ENCODE measurements at regions not wholly inside any gene's neighbourhood (a gene's known extent, or its start where the extent isn't known, plus 50 kb on each side); places are given as distances from the start of the nearest gene placed in this dataset.

- Histone ChIP-seq H4K8ac (ENCODE audit: low read length) (no peak overlapping the region), H2AK5ac (ENCODE audit: low read length, severe bottlenecking) (no peak overlapping the region), H3K27ac (ENCODE audit: low read length, poor library complexity, severe bottlenecking) (no peak overlapping the region), H3K4me3 (ENCODE audit: insufficient read depth in 1 of 2, low read depth in 1 of 2, low read length in 2 of 2) (peak overlapping the region in 1 of 2 experiments; percentile 40), H3K4me1 (ENCODE audit: control insufficient read depth, insufficient read depth, low read depth, low read length) (no peaks in the 10 kb centered on the region), H3K9ac (ENCODE audit: low read length) (no peak overlapping the region), H2BK12ac (ENCODE audit: low read length in 2 of 2) (no peak overlapping the region), H2AFZ (ENCODE audit: low read depth, low read length) (no peak overlapping the region), H3K4ac (ENCODE audit: low read depth in 1 of 2, low read length in 2 of 2) (no peak overlapping the region), H4K91ac (ENCODE audit: low read length) (no peak overlapping the region), H3K14ac (ENCODE audit: low read length in 2 of 2) (no peak overlapping the region), H3K9me3 (ENCODE audit: control insufficient read depth, low read length) (no peaks in the 10 kb centered on the region), H3K23ac (ENCODE audit: low read length in 2 of 2) (no peak overlapping the region), H3K79me1 (replicated peaks; ENCODE audit: low read length, poor library complexity, severe bottlenecking) (no peaks in the 10 kb centered on the region), H3K4me2 (ENCODE audit: low read length, poor library complexity, severe bottlenecking) (no peak overlapping the region), H2BK120ac (ENCODE audit: low read depth, low read length) (no peak overlapping the region), H3K18ac (ENCODE audit: low read depth in 1 of 2, low read length in 2 of 2) (no peak overlapping the region), H3K36me3 (ENCODE audit: control insufficient read depth in 1 of 2, insufficient read depth in 2 of 2, low read depth in 1 of 2, low read length in 2 of 2) (no peaks in the 10 kb centered on the region), H2BK15ac (ENCODE audit: low read depth, poor library complexity, severe bottlenecking) (no peak overlapping the region), H2BK5ac (ENCODE audit: low read depth, low read length, poor library complexity, severe bottlenecking) (no peak overlapping the region), H3K27me3 (ENCODE audit: control insufficient read depth in 1 of 2, insufficient read depth in 1 of 2, low read length in 2 of 2) (peaks cover 6 to 13% of the 10 kb centered on the region in 2 experiments)
- WGBS = 44% methylated on average over 1 of the region's 2 CpGs
- peak; percentile 16 for DNase-seq
Observed at GRCh38 chr12:112559784-112560183, 141.0 kb downstream of the PTPN11 start.

GRCh38 chr12:112564160-112564784 is 145.5 kb downstream of the PTPN11 start:
- H3K23ac ChIP-seq (ENCODE audit: low read length in 2 of 2) = no peak overlapping the region
- H2BK5ac ChIP-seq (ENCODE audit: low read depth, low read length, poor library complexity, severe bottlenecking) = no peak overlapping the region
- H3K4me1 ChIP-seq (ENCODE audit: control insufficient read depth, insufficient read depth, low read depth, low read length) = no peaks in the 10 kb centered on the region
- H2BK12ac ChIP-seq (ENCODE audit: low read length in 2 of 2) = no peak overlapping the region
- H2AFZ ChIP-seq (ENCODE audit: low read depth, low read length) = no peak overlapping the region
- H3K36me3 ChIP-seq (ENCODE audit: control insufficient read depth in 1 of 2, insufficient read depth in 2 of 2, low read depth in 1 of 2, low read length in 2 of 2) = no peaks in the 10 kb centered on the region
- 80% methylated on average over 11 of the region's 11 CpGs for WGBS
- H3K9me3 ChIP-seq (ENCODE audit: control insufficient read depth, low read length) = no peaks in the 10 kb centered on the region
- H4K8ac ChIP-seq (ENCODE audit: low read length) = no peak overlapping the region
- no peak overlapping the region for H4K91ac ChIP-seq (ENCODE audit: low read length)
- no peak overlapping the region for H3K14ac ChIP-seq (ENCODE audit: low read length in 2 of 2)
- no peak overlapping the region for H2BK120ac ChIP-seq (ENCODE audit: low read depth, low read length)
- H3K4ac ChIP-seq (ENCODE audit: low read depth in 1 of 2, low read length in 2 of 2) = no peak overlapping the region
- H3K4me3 ChIP-seq (ENCODE audit: insufficient read depth in 1 of 2, low read depth in 1 of 2, low read length in 2 of 2) = no peak overlapping the region
- no peak overlapping the region for H3K27ac ChIP-seq (ENCODE audit: low read length, poor library complexity, severe bottlenecking)
- no peak overlapping the region for H2BK15ac ChIP-seq (ENCODE audit: low read depth, poor library complexity, severe bottlenecking)
- no peak overlapping the region for H3K18ac ChIP-seq (ENCODE audit: low read depth in 1 of 2, low read length in 2 of 2)
- H3K4me2 ChIP-seq (ENCODE audit: low read length, poor library complexity, severe bottlenecking) = no peak overlapping the region
- no peak overlapping the region for H3K9ac ChIP-seq (ENCODE audit: low read length)
- H3K79me1 ChIP-seq (replicated peaks; ENCODE audit: low read length, poor library complexity, severe bottlenecking) = no peaks in the 10 kb centered on the region
- H2AK5ac ChIP-seq (ENCODE audit: low read length, severe bottlenecking) = no peak overlapping the region
- H3K27me3 ChIP-seq (ENCODE audit: control insufficient read depth in 1 of 2, insufficient read depth in 1 of 2, low read length in 2 of 2) = peaks cover 3 to 7% of the 10 kb centered on the region in 2 experiments
- DNase-seq = no peak

- Histone ChIP-seq H3K23ac (ENCODE audit: low read length in 2 of 2) (no peak overlapping the region), H2AK5ac (ENCODE audit: low read length, severe bottlenecking) (no peak overlapping the region), H3K36me3 (ENCODE audit: control insufficient read depth in 1 of 2, insufficient read depth in 2 of 2, low read depth in 1 of 2, low read length in 2 of 2) (no peaks in the 10 kb centered on the region), H2BK15ac (ENCODE audit: low read depth, poor library complexity, severe bottlenecking) (no peak overlapping the region), H3K27ac (ENCODE audit: low read length, poor library complexity, severe bottlenecking) (no peak overlapping the region), H3K4ac (ENCODE audit: low read depth in 1 of 2, low read length in 2 of 2) (no peak overlapping the region), H2AFZ (ENCODE audit: low read depth, low read length) (no peak overlapping the region), H3K4me2 (ENCODE audit: low read length, poor library complexity, severe bottlenecking) (no peak overlapping the region), H3K14ac (ENCODE audit: low read length in 2 of 2) (no peak overlapping the region), H3K79me1 (replicated peaks; ENCODE audit: low read length, poor library complexity, severe bottlenecking) (no peaks in the 10 kb centered on the region), H4K91ac (ENCODE audit: low read length) (no peak overlapping the region), H3K4me3 (ENCODE audit: insufficient read depth in 1 of 2, low read depth in 1 of 2, low read length in 2 of 2) (no peak overlapping the region), H3K4me1 (ENCODE audit: control insufficient read depth, insufficient read depth, low read depth, low read length) (no peaks in the 10 kb centered on the region), H2BK12ac (ENCODE audit: low read length in 2 of 2) (no peak overlapping the region), H3K9ac (ENCODE audit: low read length) (no peak overlapping the region), H3K18ac (ENCODE audit: low read depth in 1 of 2, low read length in 2 of 2) (no peak overlapping the region), H2BK120ac (ENCODE audit: low read depth, low read length) (no peak overlapping the region), H3K27me3 (ENCODE audit: control insufficient read depth in 1 of 2, insufficient read depth in 1 of 2, low read length in 2 of 2) (peaks cover 15 to 17% of the 10 kb centered on the region in 2 experiments), H3K9me3 (ENCODE audit: control insufficient read depth, low read length) (no peaks in the 10 kb centered on the region), H2BK5ac (ENCODE audit: low read depth, low read length, poor library complexity, severe bottlenecking) (no peak overlapping the region), H4K8ac (ENCODE audit: low read length) (no peak overlapping the region)
- 95% methylated on average over 2 of the region's 2 CpGs for WGBS
- no peak for DNase-seq
Observed at GRCh38 chr12:112568641-112569040, 149.9 kb downstream of the PTPN11 start.

DNA sequence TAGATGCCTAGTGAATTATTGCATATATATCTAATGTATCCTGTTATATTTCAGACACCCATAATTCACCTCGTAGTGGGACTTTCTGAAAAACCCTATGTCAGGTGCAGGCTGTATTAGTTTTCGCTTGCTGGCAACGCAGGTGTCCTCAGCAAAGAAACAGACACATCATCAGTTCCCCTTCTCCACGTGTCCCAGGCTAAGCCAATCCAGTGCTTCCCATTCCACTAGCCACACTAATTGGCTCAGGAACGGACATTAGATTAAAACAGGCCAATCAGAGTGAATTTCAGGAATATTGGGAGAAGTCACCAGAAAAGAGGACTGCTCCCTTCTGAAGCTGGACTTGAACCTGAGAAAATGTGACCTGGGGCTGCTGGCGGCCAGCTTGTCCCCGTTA is 151.3 kb downstream of the PTPN11 start:
- Histone ChIP-seq H3K14ac (ENCODE audit: low read length in 2 of 2) (no peak overlapping the region), H3K36me3 (ENCODE audit: control insufficient read depth in 1 of 2, insufficient read depth in 2 of 2, low read depth in 1 of 2, low read length in 2 of 2) (no peaks in the 10 kb centered on the region), H4K91ac (ENCODE audit: low read length) (no peak overlapping the region), H2BK15ac (ENCODE audit: low read depth, poor library complexity, severe bottlenecking) (no peak overlapping the region), H2BK5ac (ENCODE audit: low read depth, low read length, poor library complexity, severe bottlenecking) (no peak overlapping the region), H3K4me3 (ENCODE audit: insufficient read depth in 1 of 2, low read depth in 1 of 2, low read length in 2 of 2) (no peak overlapping the region), H3K79me1 (replicated peaks; ENCODE audit: low read length, poor library complexity, severe bottlenecking) (no peaks in the 10 kb centered on the region), H3K27me3 (ENCODE audit: control insufficient read depth in 1 of 2, insufficient read depth in 1 of 2, low read length in 2 of 2) (peaks cover 10 to 24% of the 10 kb centered on the region in 2 experiments), H2AFZ (ENCODE audit: low read depth, low read length) (no peak overlapping the region), H4K8ac (ENCODE audit: low read length) (no peak overlapping the region), H2BK120ac (ENCODE audit: low read depth, low read length) (no peak overlapping the region), H3K4me1 (ENCODE audit: control insufficient read depth, insufficient read depth, low read depth, low read length) (peaks cover 3% of the 10 kb centered on the region), H3K18ac (ENCODE audit: low read depth in 1 of 2, low read length in 2 of 2) (no peak overlapping the region), H3K9me3 (ENCODE audit: control insufficient read depth, low read length) (no peaks in the 10 kb centered on the region), H2BK12ac (ENCODE audit: low read length in 2 of 2) (no peak overlapping the region), H3K23ac (ENCODE audit: low read length in 2 of 2) (no peak overlapping the region), H3K9ac (ENCODE audit: low read length) (no peak overlapping the region), H3K27ac (ENCODE audit: low read length, poor library complexity, severe bottlenecking) (no peak overlapping the region), H3K4me2 (ENCODE audit: low read length, poor library complexity, severe bottlenecking) (no peak overlapping the region), H3K4ac (ENCODE audit: low read depth in 1 of 2, low read length in 2 of 2) (no peak overlapping the region), H2AK5ac (ENCODE audit: low read length, severe bottlenecking) (no peak overlapping the region)
- WGBS = 59% methylated on average over 7 of the region's 7 CpGs
- DNase-seq = no peak

Measured in mesenchymal stem cell (in vitro differentiated cells and primary cell).